Spleen (tissue), 7 donors: ENCODE measurements at regions not wholly inside any gene's neighbourhood (a gene's known extent, or its start where the extent isn't known, plus 50 kb on each side); places are given as distances from the start of the nearest gene placed in this dataset.

Experiments
- POLR2A ChIP-seq, 3 donors: fragments of 450-650 bp; IDR thresholded peaks; one replicate each; pipeline ENCODE4 v1.5.1; 2017; ENCODE audit warnings: antibody characterized with exemption in 3 of 3, mild to moderate bottlenecking in 1 of 3
- TF ChIP-seq, protein P1 (sequence below), 11 experiments: fragments of 200-600 bp in 7 of 11; fragments of 450-650 bp in 4 of 11; sonication (generic) in 4 of 11; IDR thresholded peaks in 8 of 11; conservative IDR thresholded peaks in 3 of 11; 1 replicate in 7 of 11; 2 replicates in 4 of 11; pipeline versions ENCODE4 v1.4.0 to v1.8.0; 2016 to 2021; ENCODE audit warnings: antibody characterized with exemption in 11 of 11, inconsistent platforms in 4 of 11, mild to moderate bottlenecking in 1 of 11
- donor health status: DM: no; HTN: no; CAD: no; lungs with moderate emphysema.
- donor health status: DM: no; HTN: no; CAD: no.
- donor health status: DM: no; HTN: no; CAD: no.

- TF ChIP-seq, protein P1, sequence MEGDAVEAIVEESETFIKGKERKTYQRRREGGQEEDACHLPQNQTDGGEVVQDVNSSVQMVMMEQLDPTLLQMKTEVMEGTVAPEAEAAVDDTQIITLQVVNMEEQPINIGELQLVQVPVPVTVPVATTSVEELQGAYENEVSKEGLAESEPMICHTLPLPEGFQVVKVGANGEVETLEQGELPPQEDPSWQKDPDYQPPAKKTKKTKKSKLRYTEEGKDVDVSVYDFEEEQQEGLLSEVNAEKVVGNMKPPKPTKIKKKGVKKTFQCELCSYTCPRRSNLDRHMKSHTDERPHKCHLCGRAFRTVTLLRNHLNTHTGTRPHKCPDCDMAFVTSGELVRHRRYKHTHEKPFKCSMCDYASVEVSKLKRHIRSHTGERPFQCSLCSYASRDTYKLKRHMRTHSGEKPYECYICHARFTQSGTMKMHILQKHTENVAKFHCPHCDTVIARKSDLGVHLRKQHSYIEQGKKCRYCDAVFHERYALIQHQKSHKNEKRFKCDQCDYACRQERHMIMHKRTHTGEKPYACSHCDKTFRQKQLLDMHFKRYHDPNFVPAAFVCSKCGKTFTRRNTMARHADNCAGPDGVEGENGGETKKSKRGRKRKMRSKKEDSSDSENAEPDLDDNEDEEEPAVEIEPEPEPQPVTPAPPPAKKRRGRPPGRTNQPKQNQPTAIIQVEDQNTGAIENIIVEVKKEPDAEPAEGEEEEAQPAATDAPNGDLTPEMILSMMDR (IDR thresholded peaks at IDR 0.05 in 8 of 11, conservative IDR thresholded peaks at IDR 0.05 in 3 of 11), result no peak
- TF ChIP-seq POLR2A (IDR thresholded peaks at IDR 0.05), result no peak
Observed at GRCh38 chr2:59774821-59775433, 778.5 kb downstream of the BCL11A start.
